Activated naive CD4-positive, alpha-beta T cell treated with anti-CD3 and anti-CD28 coated beads for 36 hours (primary cell): ENCODE measurements at regions not wholly inside any gene's neighbourhood (a gene's known extent, or its start where the extent isn't known, plus 50 kb on each side); places are given as distances from the start of the nearest gene placed in this dataset.

Experiments
- CTCF ChIA-PET: fragments of 350-600 bp; sonication (Branson Sonifier 250); formaldehyde crosslinking; loops from one replicate; lab custom pipeline; 2021; ENCODE audit warnings: antibody characterized with exemption; lab: Charles Lee
- DNase-seq: peaks from one replicate; pipeline ENCODE4 v3.0.0-alpha.2; 2020
- H3K27ac Mint-ChIP-seq: one replicate; pipeline ENCODE4 v1.8.0; 2021; ENCODE audit warnings: mild to moderate bottlenecking, mixed read lengths
- H3K27me3 Mint-ChIP-seq: one replicate; pipeline ENCODE4 v1.8.0; 2021; ENCODE audit warnings: low read depth, mixed read lengths
- H3K36me3 Mint-ChIP-seq: one replicate; pipeline ENCODE4 v1.8.0; 2021; ENCODE audit warnings: low read depth, mixed read lengths
- H3K4me1 Mint-ChIP-seq: one replicate; pipeline ENCODE4 v1.8.0; 2021; ENCODE audit warnings: low read depth, mixed read lengths
- H3K4me3 Mint-ChIP-seq: one replicate; pipeline ENCODE4 v1.8.0; 2021; ENCODE audit warnings: mild to moderate bottlenecking, moderate library complexity, mixed read lengths
- H3K9me3 Mint-ChIP-seq: one replicate; pipeline ENCODE4 v1.8.0; 2021; ENCODE audit warnings: mixed read lengths
- intact Hi-C: fragments of 100-400 bp; cut with micrococcal nuclease; formaldehyde crosslinking; loops from one replicate; pipeline ENCODE4 v1.15.1; 2023

- H3K27me3 Mint-ChIP-seq = peaks cover 17% of the 10 kb centered on the region
- H3K4me1 Mint-ChIP-seq = no peaks in the 10 kb centered on the region
- H3K4me3 Mint-ChIP-seq = no peak overlapping the region
- no peaks in the 10 kb centered on the region for H3K36me3 Mint-ChIP-seq
- H3K27ac Mint-ChIP-seq = no peak overlapping the region
- no peaks in the 10 kb centered on the region for H3K9me3 Mint-ChIP-seq
- no peak for DNase-seq
- CTCF ChIA-PET = interaction anchor here (0.6 to 5.9 kb wide), 21 partner anchors 8 to 284 kb away, joined by 3 to 32 read pairs (median 5); no protein-coding TSS in a partner anchor
- intact Hi-C loops = loop anchor here (1.0 to 10.0 kb wide), 5 partner anchors 120 to 864 kb away; partner anchors contain the start of gene LARP7
These were observed 110.9 kb upstream of the ANK2 start for GRCh38 chr4:112938461-112939058.

GRCh38 chr4:112939901-112940300, 109.6 kb upstream of the ANK2 start:
- no peak overlapping the region for H3K4me3 Mint-ChIP-seq
- peaks cover 11% of the 10 kb centered on the region for H3K27me3 Mint-ChIP-seq
- H3K9me3 Mint-ChIP-seq = no peaks in the 10 kb centered on the region
- H3K4me1 Mint-ChIP-seq = no peaks in the 10 kb centered on the region
- CTCF ChIA-PET = interaction anchor here (0.6 to 5.9 kb wide), 5 partner anchors 12 to 175 kb away, joined by 3 to 32 read pairs (median 4); no protein-coding TSS in a partner anchor
- DNase-seq = no peak
- no peaks in the 10 kb centered on the region for H3K36me3 Mint-ChIP-seq
- H3K27ac Mint-ChIP-seq = no peak overlapping the region
- intact Hi-C loops = loop anchor here (10.0 kb wide), 1 partner anchor 865 kb away; no protein-coding TSS in a partner anchor

GRCh38 chr4:112940336-112940735, 109.1 kb upstream of the ANK2 start:
- no peak for DNase-seq
- CTCF ChIA-PET = interaction anchor here (0.6 to 5.9 kb wide), 3 partner anchors 12 to 311 kb away, joined by 3 to 32 read pairs (median 4); no protein-coding TSS in a partner anchor
- no peaks in the 10 kb centered on the region for H3K9me3 Mint-ChIP-seq
- intact Hi-C loops = no loop called here
- no peaks in the 10 kb centered on the region for H3K36me3 Mint-ChIP-seq
- no peaks in the 10 kb centered on the region for H3K4me1 Mint-ChIP-seq
- no peak overlapping the region for H3K27ac Mint-ChIP-seq
- H3K27me3 Mint-ChIP-seq = peaks cover 11% of the 10 kb centered on the region
- H3K4me3 Mint-ChIP-seq = no peak overlapping the region

GRCh38 chr4:112942077-112942476, 107.4 kb upstream of the ANK2 start:
- Mint-ChIP-seq H3K4me3 (no peak overlapping the region), H3K36me3 (no peaks in the 10 kb centered on the region), H3K27me3 (peaks cover 16% of the 10 kb centered on the region), H3K4me1 (no peaks in the 10 kb centered on the region), H3K9me3 (no peaks in the 10 kb centered on the region), H3K27ac (no peak overlapping the region)
- CTCF ChIA-PET = interaction anchor here (0.7 to 5.9 kb wide), 5 partner anchors 10 to 179 kb away, joined by 3 to 32 read pairs (median 4); no protein-coding TSS in a partner anchor
- intact Hi-C loops = no loop called here
- no peak for DNase-seq

GRCh38 chr4:112942997-112943396, 106.5 kb upstream of the ANK2 start:
- no peak overlapping the region for H3K4me3 Mint-ChIP-seq
- H3K36me3 Mint-ChIP-seq = no peaks in the 10 kb centered on the region
- H3K9me3 Mint-ChIP-seq = no peaks in the 10 kb centered on the region
- intact Hi-C loops = no loop called here
- H3K27ac Mint-ChIP-seq = no peak overlapping the region
- no peaks in the 10 kb centered on the region for H3K4me1 Mint-ChIP-seq
- H3K27me3 Mint-ChIP-seq = peaks cover 16% of the 10 kb centered on the region
- CTCF ChIA-PET = interaction anchor here (0.7 to 5.9 kb wide), 3 partner anchors 9 to 178 kb away, joined by 3 to 32 read pairs (median 4); no protein-coding TSS in a partner anchor
- DNase-seq = no peak

GRCh38 chr4:112944006-112944405, 105.4 kb upstream of the ANK2 start:
- Mint-ChIP-seq H3K36me3 (no peaks in the 10 kb centered on the region), H3K4me3 (no peak overlapping the region), H3K4me1 (no peaks in the 10 kb centered on the region), H3K27ac (no peak overlapping the region), H3K9me3 (no peaks in the 10 kb centered on the region), H3K27me3 (peaks cover 13% of the 10 kb centered on the region)
- DNase-seq = no peak
- CTCF ChIA-PET = interaction anchor here (1.3 kb wide), 2 partner anchors 10 to 179 kb away, joined by 3 to 8 read pairs; no protein-coding TSS in a partner anchor
- intact Hi-C loops = no loop called here

- Mint-ChIP-seq H3K4me3 (no peak overlapping the region), H3K36me3 (no peaks in the 10 kb centered on the region), H3K27me3 (peaks cover 14% of the 10 kb centered on the region), H3K9me3 (no peaks in the 10 kb centered on the region), H3K4me1 (no peaks in the 10 kb centered on the region), H3K27ac (no peak overlapping the region)
- no peak for DNase-seq
- CTCF ChIA-PET = interaction anchor here (0.6 to 1.8 kb wide), 3 partner anchors 8 to 188 kb away, joined by 5 to 8 read pairs (median 6); no protein-coding TSS in a partner anchor
- intact Hi-C loops = no loop called here
These were observed 103.3 kb upstream of the ANK2 start for GRCh38 chr4:112946127-112946526.

- H3K36me3 Mint-ChIP-seq = no peaks in the 10 kb centered on the region
- no peak overlapping the region for H3K4me3 Mint-ChIP-seq
- no peaks in the 10 kb centered on the region for H3K4me1 Mint-ChIP-seq
- peaks cover 23% of the 10 kb centered on the region for H3K27me3 Mint-ChIP-seq
- DNase-seq = no peak
- CTCF ChIA-PET = interaction anchor here (1.8 kb wide), 1 partner anchor 9 kb away, joined by 8 read pairs; no protein-coding TSS in a partner anchor
- intact Hi-C loops = no loop called here
- no peaks in the 10 kb centered on the region for H3K9me3 Mint-ChIP-seq
- no peak overlapping the region for H3K27ac Mint-ChIP-seq
These were observed 101.8 kb upstream of the ANK2 start for GRCh38 chr4:112947616-112948015.

- CTCF ChIA-PET = interaction anchor here (0.6 to 3.5 kb wide), 15 partner anchors 8 to 1644 kb away, joined by 3 to 32 read pairs (median 3); no protein-coding TSS in a partner anchor
- intact Hi-C loops = loop anchor here (5.0 kb wide), 2 partner anchors 134 to 319 kb away; no protein-coding TSS in a partner anchor
- H3K27me3 Mint-ChIP-seq = peaks cover 15% of the 10 kb centered on the region
- no peaks in the 10 kb centered on the region for H3K36me3 Mint-ChIP-seq
- no peak overlapping the region for H3K4me3 Mint-ChIP-seq
- no peaks in the 10 kb centered on the region for H3K9me3 Mint-ChIP-seq
- no peak for DNase-seq
- H3K4me1 Mint-ChIP-seq = no peaks in the 10 kb centered on the region
- H3K27ac Mint-ChIP-seq = no peak overlapping the region
These were observed 97.8 kb upstream of the ANK2 start for GRCh38 chr4:112951362-112952312.

- H3K4me3 Mint-ChIP-seq = no peak overlapping the region
- no peaks in the 10 kb centered on the region for H3K4me1 Mint-ChIP-seq
- H3K9me3 Mint-ChIP-seq = no peaks in the 10 kb centered on the region
- intact Hi-C loops = loop anchor here (5.0 kb wide), 2 partner anchors 135 to 320 kb away; no protein-coding TSS in a partner anchor
- no peak overlapping the region for H3K27ac Mint-ChIP-seq
- H3K27me3 Mint-ChIP-seq = peaks cover 15% of the 10 kb centered on the region
- CTCF ChIA-PET = interaction anchor here (0.7 to 3.5 kb wide), 8 partner anchors 10 to 718 kb away, joined by 3 to 32 read pairs (median 4); no protein-coding TSS in a partner anchor
- no peaks in the 10 kb centered on the region for H3K36me3 Mint-ChIP-seq
- no peak for DNase-seq
These were observed 97.1 kb upstream of the ANK2 start for GRCh38 chr4:112952313-112952700.

- H3K36me3 Mint-ChIP-seq = no peaks in the 10 kb centered on the region
- intact Hi-C loops = loop anchor here (5.0 kb wide), 2 partner anchors 136 to 321 kb away; no protein-coding TSS in a partner anchor
- no peaks in the 10 kb centered on the region for H3K9me3 Mint-ChIP-seq
- no peak overlapping the region for H3K27ac Mint-ChIP-seq
- no peak overlapping the region for H3K4me3 Mint-ChIP-seq
- CTCF ChIA-PET = interaction anchor here (1.2 to 3.5 kb wide), 2 partner anchors 9 to 13 kb away, joined by 3 to 32 read pairs; no protein-coding TSS in a partner anchor
- H3K27me3 Mint-ChIP-seq = peaks cover 15% of the 10 kb centered on the region
- H3K4me1 Mint-ChIP-seq = no peaks in the 10 kb centered on the region
- no peak for DNase-seq
These were observed 96.2 kb upstream of the ANK2 start for GRCh38 chr4:112953262-112953661.
